HG02571 (cell line): ENCODE measurements at regions not wholly inside any gene's neighbourhood (a gene's known extent, or its start where the extent isn't known, plus 50 kb on each side); places are given as distances from the start of the nearest gene placed in this dataset.
"Not testable (repeated sequence)": the region's sequence is repeated elsewhere in the genome, so short reads cannot be mapped to it uniquely, and the experiment has no call there.

Experiments used
- ATAC-seq: cut with Tn5 transposase; IDR thresholded peaks from one replicate; pipeline ENCODE4 v1.9.1; 2021; ENCODE audit warnings: mild to moderate bottlenecking, moderate library complexity; ENCODE audit not compliant: unreplicated experiment

GRCh38 chr12:60451457-60451856 lies 855.6 kb downstream of the SLC16A7 start:
- ATAC-seq: no peak

- ATAC-seq: no peak
Measured at GRCh38 chr12:60465060-60465459, 869.2 kb downstream of the SLC16A7 start.

- ATAC-seq: no peak
Measured at GRCh38 chr12:60468546-60468945, 872.7 kb downstream of the SLC16A7 start.

GRCh38 chr12:60475825-60476224 lies 880.0 kb downstream of the SLC16A7 start:
- ATAC-seq: no peak

GRCh38 chr12:60487284-60487683 lies 891.5 kb downstream of the SLC16A7 start:
- ATAC-seq: no peak

GRCh38 chr12:60489071-60489470 lies 893.2 kb downstream of the SLC16A7 start:
- no peak for ATAC-seq

GRCh38 chr12:60494244-60494643 lies 898.4 kb downstream of the SLC16A7 start:
- ATAC-seq: no peak

GRCh38 chr12:60498656-60499055 lies 902.8 kb downstream of the SLC16A7 start:
- no peak for ATAC-seq

- no peak for ATAC-seq
Measured at GRCh38 chr12:60501124-60501729, 905.4 kb downstream of the SLC16A7 start.

- ATAC-seq: no peak
Measured at GRCh38 chr12:60522684-60523400, 927.0 kb downstream of the SLC16A7 start.

- no peak for ATAC-seq
Measured at GRCh38 chr12:60529261-60529660, 933.4 kb downstream of the SLC16A7 start.

- ATAC-seq: no peak
Measured at GRCh38 chr12:60529723-60530122, 933.9 kb downstream of the SLC16A7 start.

GRCh38 chr12:60535363-60535762 lies 939.5 kb downstream of the SLC16A7 start:
- no peak for ATAC-seq

- no peak for ATAC-seq
Measured at GRCh38 chr12:60539592-60539991, 943.8 kb downstream of the SLC16A7 start.

GRCh38 chr12:60568914-60569313 lies 973.1 kb downstream of the SLC16A7 start:
- no peak for ATAC-seq

GRCh38 chr12:60577607-60578006 lies 981.8 kb downstream of the SLC16A7 start:
- ATAC-seq: no peak

GRCh38 chr12:60587664-60588063 lies 991.8 kb downstream of the SLC16A7 start:
- ATAC-seq: not testable (repeated sequence)

- ATAC-seq: no peak
Measured at GRCh38 chr12:60594035-60594711, 998.3 kb downstream of the SLC16A7 start.

- ATAC-seq: no peak
Measured at GRCh38 chr12:60602601-60603000, 1006.8 kb downstream of the SLC16A7 start.

- not testable (repeated sequence) for ATAC-seq
Measured at GRCh38 chr12:60603475-60603874, 1007.6 kb downstream of the SLC16A7 start.

- ATAC-seq: no peak
Measured at GRCh38 chr12:60616400-60616799, 1020.6 kb downstream of the SLC16A7 start.

- no peak for ATAC-seq
Measured at GRCh38 chr12:60630796-60631195, 1035.0 kb downstream of the SLC16A7 start.
